ENCODE measurements at regions not wholly inside any gene's neighbourhood (a gene's known extent, or its start where the extent isn't known, plus 50 kb on each side); places are given as distances from the start of the nearest gene placed in this dataset.
"Not testable (repeated sequence)": the region's sequence is repeated elsewhere in the genome, so short reads cannot be mapped to it uniquely, and the experiment has no call there.

DNA sequence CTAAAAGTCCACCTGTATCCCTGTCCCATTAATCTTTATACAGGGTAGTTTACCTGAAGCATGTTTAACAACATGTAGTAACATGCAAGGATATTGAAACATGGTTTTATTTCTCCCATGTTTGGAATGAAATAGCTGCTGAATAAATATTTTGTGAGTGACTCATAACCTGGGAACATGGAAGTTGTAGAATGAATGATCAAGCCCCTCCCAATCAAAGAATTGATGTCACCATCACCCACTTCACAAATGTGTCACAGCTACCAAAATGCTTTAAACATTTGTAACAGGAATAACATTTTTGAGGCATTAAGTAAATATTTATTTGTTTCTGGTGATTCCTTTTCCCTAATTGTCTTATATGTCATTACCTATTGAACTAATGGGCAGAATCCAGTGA lies 58.9 kb upstream of the TNFAIP3 start:
- Mint-ChIP-seq H3K36me3 (peaks cover 0 to 4% (median 0%) of the 10 kb centered on the region in 3 donors), H3K4me1 (peaks cover 18 to 26% of the 10 kb centered on the region in 2 donors), H3K27ac (peak overlapping the region in 2 of 6 donors; percentile 79 to 84), H3K27me3 (ENCODE audit: low read depth in 3 of 3) (peaks cover 0 to 6% (median 2%) of the 10 kb centered on the region in 3 donors), H3K4me3 (no peak overlapping the region), H3K9me3 (no peaks in the 10 kb centered on the region)
- DNase-seq = no peak

DNA sequence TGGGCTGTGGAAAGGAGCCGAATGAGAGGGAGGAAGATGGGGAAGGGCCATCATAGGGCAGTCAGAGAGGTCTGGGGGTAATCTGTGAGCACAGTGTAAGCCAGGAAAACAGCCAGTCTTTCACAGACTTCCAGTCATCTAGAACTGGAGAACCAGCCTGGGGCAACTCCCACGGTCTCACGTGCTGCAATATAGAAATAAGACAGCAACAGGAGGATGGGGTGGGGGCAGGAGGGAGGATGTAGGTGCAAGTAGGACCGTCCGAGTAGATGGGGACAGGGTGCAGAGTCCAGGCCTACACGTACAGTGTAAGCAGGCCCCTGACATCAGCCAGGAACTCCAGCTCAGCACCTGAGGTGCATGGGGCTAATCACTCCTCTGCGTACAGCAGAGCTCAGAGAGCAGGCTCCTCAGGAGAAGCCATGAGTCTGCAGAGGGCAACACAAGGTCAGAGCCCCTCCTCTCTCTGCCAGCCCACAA lies 58.2 kb upstream of the TNFAIP3 start:
- no peak for DNase-seq
- Mint-ChIP-seq H3K36me3 (no peaks in the 10 kb centered on the region), H3K4me1 (peaks cover 18 to 26% of the 10 kb centered on the region in 2 donors), H3K4me3 (no peak overlapping the region), H3K9me3 (no peaks in the 10 kb centered on the region), H3K27ac (peak overlapping the region in 4 of 6 donors; percentile 9 to 92 (median 52)), H3K27me3 (ENCODE audit: low read depth in 3 of 3) (peaks cover 0 to 6% (median 2%) of the 10 kb centered on the region in 3 donors)

DNA sequence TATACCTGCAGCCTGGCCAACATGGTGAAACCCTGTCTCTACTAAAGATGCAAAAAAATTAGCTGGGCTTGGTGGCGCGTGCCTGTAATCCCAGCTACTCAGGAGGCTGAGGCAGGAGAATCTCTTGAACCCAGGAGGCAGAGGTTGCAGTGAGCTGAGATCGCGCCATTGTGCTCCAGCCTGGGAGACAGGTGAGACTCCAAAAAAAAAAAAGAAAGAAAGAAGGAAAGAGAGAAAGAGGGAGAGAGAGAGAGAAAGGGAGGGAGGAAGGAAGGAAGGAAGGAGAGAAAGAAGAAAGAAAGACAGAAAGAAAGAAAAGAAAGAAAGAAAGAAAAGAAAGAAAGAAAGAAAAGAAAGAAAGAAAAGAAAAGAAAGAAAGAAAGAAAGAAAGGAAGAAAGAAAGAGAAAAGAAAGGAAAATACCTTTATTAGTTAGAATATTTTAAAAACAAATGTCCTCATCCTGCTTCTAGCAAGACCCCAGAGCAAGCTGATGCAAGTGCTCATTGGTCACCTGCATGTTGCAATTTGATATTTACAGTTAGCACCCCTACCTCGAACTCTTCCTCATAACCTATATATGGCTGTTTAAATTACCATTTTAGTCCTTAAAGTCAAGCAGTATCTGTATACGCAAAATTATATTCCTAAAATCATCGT lies 57.0 kb upstream of the TNFAIP3 start:
- Mint-ChIP-seq H3K4me3 (peak overlapping the region in 1 of 5 donors; percentile 3), H3K27ac (peak overlapping the region in 5 of 6 donors; percentile 81 to 96 (median 89)), H3K4me1 (peaks cover 19 to 26% of the 10 kb centered on the region in 2 donors)
- not testable (repeated sequence) for H3K27me3 Mint-ChIP-seq (ENCODE audit: low read depth in 3 of 3); H3K36me3 Mint-ChIP-seq; DNase-seq; H3K9me3 Mint-ChIP-seq

DNA sequence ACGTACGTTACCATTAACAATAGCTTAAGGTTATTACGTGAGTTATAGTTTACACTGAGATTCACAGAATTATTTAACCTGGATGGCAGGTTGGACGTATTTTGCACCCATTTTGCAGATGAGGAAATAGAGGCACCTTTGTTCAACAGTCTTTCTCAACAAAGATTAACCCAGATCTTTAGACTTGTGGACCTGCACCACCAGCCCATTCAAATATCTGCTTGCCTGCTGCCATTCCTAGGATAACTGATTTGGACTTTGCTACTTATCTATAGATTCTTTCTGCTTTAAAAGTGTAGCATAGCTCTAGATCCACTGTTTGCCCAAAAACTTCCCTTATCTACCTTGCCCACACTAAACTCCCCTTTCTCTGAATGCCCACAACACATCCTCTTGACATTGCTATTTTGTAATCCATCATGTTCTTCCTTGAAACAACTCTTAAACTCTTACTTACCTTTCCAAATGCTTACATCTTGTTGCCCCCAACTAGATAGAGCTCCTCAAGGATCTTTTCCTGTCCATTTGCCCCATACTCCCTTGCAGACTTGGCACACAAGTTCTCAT lies 56.4 kb upstream of the TNFAIP3 start:
- peaks cover 0 to 6% (median 2%) of the 10 kb centered on the region in 3 donors for H3K27me3 Mint-ChIP-seq (ENCODE audit: low read depth in 3 of 3)
- no peaks in the 10 kb centered on the region for H3K36me3 Mint-ChIP-seq
- H3K4me3 Mint-ChIP-seq = peak overlapping the region; percentile 51 to 73 (median 59)
- DNase-seq = no peak
- H3K9me3 Mint-ChIP-seq = no peaks in the 10 kb centered on the region
- H3K4me1 Mint-ChIP-seq = peaks cover 22 to 27% of the 10 kb centered on the region in 2 donors
- H3K27ac Mint-ChIP-seq = peak overlapping the region; percentile 80 to 96 (median 90)

DNA sequence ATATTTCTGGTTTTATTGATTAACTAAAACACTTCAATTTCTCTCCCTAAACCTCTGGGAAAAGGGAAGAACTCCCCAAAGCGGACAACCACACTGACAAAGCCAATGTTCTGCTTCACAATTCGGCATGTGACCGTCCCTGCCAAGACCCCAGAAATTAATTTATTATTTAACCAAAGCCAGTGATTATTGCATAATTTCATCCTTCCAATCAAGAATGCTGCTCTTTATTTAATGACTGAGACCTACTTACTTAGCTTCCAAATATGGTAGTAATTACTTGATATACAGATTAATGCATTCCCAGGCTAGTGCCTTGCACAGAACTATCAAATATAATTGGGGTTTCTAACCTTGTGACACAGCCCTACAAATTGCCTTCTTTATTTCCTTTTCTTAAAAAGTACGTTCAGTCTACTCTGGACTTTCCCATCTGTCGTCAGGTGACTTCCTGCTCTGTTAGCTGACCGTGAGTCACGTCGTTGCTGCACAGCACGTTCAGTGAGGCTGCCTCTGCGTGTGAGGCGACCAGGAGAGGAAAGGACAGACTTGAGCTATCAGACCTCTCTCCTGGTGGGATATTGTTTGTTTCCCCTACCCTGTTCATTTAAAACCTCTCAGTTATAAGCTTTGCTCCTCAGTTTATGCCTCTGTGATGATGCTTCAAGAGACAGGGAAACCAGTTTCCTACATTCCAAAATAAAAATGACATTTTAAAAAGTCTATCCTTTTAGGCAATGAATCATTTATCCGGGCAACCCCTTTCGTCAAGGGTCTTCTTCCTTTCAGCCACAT lies 55.7 kb upstream of the TNFAIP3 start:
- H3K9me3 Mint-ChIP-seq = no peaks in the 10 kb centered on the region
- peaks cover 29 to 34% of the 10 kb centered on the region in 2 donors for H3K4me1 Mint-ChIP-seq
- no peaks in the 10 kb centered on the region for H3K36me3 Mint-ChIP-seq

DNA sequence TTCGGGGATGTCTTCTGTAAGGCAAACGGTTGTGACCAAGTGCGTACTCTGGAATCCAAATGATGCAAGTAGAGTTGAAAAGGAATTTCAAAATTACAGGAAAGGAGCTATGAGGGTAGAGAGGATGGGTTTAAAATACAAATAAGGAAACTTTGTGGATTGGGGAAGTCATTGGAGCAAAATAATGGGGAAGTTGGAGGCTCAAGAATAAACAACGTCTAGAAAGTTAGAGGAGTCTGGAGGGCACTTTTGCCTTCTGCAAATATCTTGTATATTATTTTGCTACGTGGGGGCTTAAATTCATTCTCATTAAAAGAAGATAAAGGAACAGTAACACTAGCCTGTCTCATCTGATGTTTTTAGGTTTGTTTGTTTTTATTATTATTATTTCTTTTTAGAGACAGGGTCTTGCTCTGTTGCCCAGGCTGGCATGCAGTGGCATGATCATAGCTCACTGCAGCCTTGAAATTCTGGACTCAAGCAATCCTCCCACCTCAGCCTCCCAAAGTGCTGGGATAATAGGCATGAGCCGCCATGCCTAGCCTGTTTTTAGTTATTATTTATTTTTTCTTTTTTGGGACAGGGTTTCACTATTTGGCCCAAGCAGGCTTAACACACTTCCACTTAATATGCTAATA lies 55.0 kb upstream of the TNFAIP3 start:
- peaks cover 2 to 11% (median 2%) of the 10 kb centered on the region in 3 donors for H3K27me3 Mint-ChIP-seq (ENCODE audit: low read depth in 3 of 3)
- no peaks in the 10 kb centered on the region for H3K9me3 Mint-ChIP-seq
- no peaks in the 10 kb centered on the region for H3K36me3 Mint-ChIP-seq
- peak overlapping the region; percentile 51 to 73 (median 59) for H3K4me3 Mint-ChIP-seq
- H3K4me1 Mint-ChIP-seq = peaks cover 35 to 38% of the 10 kb centered on the region in 2 donors
- H3K27ac Mint-ChIP-seq = peak overlapping the region; percentile 80 to 96 (median 90)
- DNase-seq = no peak

More for the DNA sequence above, 55.7 kb upstream of the TNFAIP3 start:
- Mint-ChIP-seq H3K27me3 (ENCODE audit: low read depth in 3 of 3) (peaks cover 2 to 11% (median 2%) of the 10 kb centered on the region in 3 donors), H3K4me3 (peak overlapping the region; percentile 51 to 73 (median 59)), H3K27ac (peak overlapping the region; percentile 80 to 96 (median 90))
- peak; percentile 71 to 77 (median 77) for DNase-seq

DNA sequence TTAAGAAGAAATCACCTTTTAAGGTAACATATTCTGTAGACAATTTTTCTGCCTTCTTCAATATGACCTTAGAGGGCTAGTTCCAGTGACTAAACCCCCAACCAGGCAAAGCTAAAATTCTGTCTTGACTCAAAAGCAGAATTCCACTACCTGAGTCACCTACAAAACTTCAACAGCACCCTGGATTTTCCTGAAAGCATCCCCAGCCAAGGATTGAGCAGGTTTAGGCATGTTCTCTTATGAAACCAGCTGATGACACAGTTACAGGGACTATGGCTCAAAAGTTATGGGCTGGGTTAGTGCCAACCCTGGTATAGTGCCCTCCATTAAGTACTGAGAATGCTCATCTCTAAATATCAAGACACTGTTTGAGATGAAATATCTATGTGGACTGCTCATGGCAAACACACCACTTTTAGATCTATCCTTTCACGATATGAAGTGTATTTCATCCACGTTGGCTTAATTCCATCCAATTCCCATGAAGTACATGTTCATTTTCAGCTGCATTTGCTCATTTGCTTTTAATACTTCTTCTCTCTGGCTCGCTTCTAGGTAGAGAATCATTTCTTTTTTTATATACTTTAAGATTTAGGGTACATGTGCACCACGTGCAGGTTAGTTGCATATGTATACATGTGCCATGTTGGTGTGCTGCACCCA lies 53.6 kb upstream of the TNFAIP3 start:
- Mint-ChIP-seq H3K27ac (peak overlapping the region in 5 of 6 donors; percentile 26 to 92 (median 70)), H3K36me3 (no peaks in the 10 kb centered on the region), H3K4me1 (peaks cover 38 to 40% of the 10 kb centered on the region in 2 donors)

DNA sequence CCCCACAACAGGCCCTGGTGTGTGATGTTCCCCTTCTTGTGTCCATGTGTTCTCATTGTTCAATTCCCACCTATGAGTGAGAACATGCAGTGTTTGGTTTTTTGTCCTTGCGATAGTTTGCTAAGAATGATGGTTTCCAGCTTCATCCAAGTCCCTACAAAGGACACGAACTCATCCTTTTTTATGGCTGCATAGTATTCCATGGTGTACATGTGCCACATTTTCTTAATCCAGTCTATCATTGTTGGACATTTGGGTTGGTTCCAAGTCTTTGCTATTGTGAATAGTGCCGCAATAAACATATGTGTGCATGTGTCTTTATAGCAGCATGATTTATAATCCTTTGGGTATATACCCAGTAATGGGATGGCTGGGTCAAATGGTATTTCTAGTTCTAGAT lies 53.0 kb upstream of the TNFAIP3 start:
- not testable (repeated sequence) for H3K4me3 Mint-ChIP-seq; DNase-seq; H3K36me3 Mint-ChIP-seq; H3K9me3 Mint-ChIP-seq; H3K27me3 Mint-ChIP-seq (ENCODE audit: low read depth in 3 of 3)
- peak overlapping the region in 1 of 6 donors; percentile 74 for H3K27ac Mint-ChIP-seq
- H3K4me1 Mint-ChIP-seq = peaks cover 44 to 46% of the 10 kb centered on the region in 2 donors

More for the DNA sequence above, 53.6 kb upstream of the TNFAIP3 start:
- DNase-seq = no peak
- H3K9me3 Mint-ChIP-seq = no peaks in the 10 kb centered on the region
- H3K27me3 Mint-ChIP-seq (ENCODE audit: low read depth in 3 of 3) = peaks cover 2 to 9% (median 4%) of the 10 kb centered on the region in 3 donors
- H3K4me3 Mint-ChIP-seq = no peak overlapping the region

DNA sequence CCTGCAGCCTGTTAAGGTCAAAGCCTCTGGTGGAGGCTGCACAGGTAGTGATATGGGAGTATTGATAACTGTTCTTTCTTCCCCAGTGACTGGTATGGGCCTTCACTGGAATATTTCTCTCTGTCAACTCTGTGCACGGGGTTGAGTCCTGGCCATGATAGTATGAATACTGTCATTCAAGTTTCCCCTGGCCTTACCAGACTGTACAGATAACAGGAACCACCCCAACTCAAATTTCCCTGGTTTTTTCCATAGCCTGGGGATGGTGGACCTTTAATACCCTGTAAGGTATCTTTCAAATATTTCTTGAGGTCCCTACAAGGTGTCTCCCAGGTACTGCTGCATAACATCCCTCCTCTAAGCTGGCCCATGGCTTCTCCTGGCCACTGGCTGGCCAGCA lies 51.4 kb upstream of the TNFAIP3 start:
- H3K27me3 Mint-ChIP-seq (ENCODE audit: low read depth in 3 of 3) = peaks cover 1 to 11% (median 4%) of the 10 kb centered on the region in 3 donors
- H3K27ac Mint-ChIP-seq = peak overlapping the region; percentile 81 to 95 (median 90)
- no peaks in the 10 kb centered on the region for H3K36me3 Mint-ChIP-seq
- H3K4me1 Mint-ChIP-seq = peaks cover 58 to 60% of the 10 kb centered on the region in 2 donors
- no peaks in the 10 kb centered on the region for H3K9me3 Mint-ChIP-seq
- no peak for DNase-seq
- H3K4me3 Mint-ChIP-seq = peak overlapping the region; percentile 58 to 82 (median 64)

DNA sequence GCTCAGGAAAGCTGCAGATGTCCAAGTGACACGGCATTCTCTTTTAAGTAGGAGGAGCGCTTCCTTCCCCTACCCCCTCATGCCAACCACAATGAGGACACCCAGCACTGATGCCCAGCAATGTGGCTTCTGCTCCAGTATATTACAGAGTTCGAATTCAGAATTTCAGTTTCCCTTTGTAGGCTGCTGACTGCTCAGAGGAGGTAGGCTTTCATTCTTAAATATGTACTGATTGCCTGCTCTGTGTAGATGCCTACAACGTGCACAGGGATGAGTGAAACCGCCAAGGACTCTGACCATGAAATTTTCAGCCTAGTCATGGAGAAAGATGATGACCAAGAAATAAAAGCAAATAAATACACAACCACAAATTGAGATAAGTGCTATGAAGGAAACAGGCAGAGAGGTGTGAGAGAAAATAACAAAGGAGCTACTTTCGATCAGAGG lies 50.9 kb upstream of the TNFAIP3 start:
- Mint-ChIP-seq H3K27me3 (ENCODE audit: low read depth in 3 of 3) (peaks cover 0 to 11% (median 4%) of the 10 kb centered on the region in 3 donors), H3K4me3 (peak overlapping the region; percentile 58 to 82 (median 64)), H3K4me1 (peaks cover 57 to 60% of the 10 kb centered on the region in 2 donors), H3K9me3 (no peaks in the 10 kb centered on the region), H3K36me3 (no peaks in the 10 kb centered on the region), H3K27ac (peak overlapping the region; percentile 81 to 95 (median 90))
- peak; percentile 54 to 66 (median 56) for DNase-seq

DNA sequence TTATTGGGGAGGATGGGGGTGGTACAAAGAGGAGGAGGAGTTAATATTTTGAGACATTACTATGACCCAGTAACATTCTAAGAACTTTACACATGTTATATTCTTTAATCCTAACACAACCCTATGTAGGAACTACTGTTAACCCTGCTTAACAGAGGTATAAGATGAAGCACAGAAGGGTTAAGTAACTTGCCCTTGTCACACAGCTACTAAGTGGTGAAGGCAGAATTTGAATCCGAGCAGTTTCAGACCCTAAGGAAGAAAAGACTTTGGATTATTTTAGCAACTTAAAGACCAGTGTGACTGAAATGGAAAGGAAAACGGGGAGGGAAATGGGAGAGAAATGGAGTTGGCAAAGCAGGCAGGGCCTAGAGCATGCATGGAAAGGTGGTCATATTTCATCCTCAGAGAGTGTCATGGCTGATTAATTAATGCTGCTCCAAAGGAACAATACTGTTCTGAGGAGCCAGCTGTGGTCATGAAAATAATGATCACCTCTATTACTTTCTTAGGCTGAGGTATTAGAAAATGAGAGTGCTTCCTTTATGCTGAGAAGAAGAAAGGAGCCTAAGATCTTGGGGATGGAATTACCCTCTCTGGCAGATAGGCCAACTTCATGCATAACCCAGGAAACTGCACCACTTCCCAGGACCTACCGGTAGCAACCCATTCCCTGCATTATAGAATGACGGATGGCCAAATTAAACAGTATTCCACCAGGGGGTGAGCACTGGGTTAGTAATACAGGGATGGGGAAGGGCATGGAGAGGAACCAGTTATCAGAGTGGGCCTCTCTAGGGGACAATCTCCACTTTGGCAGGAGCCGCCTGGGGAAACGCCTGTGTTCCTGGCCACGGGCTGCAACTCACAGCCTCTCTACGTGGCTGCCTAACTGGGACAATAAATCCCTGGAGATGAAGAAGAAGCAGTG lies 50.1 kb upstream of the TNFAIP3 start:
- DNase-seq = no peak
- H3K9me3 Mint-ChIP-seq = no peaks in the 10 kb centered on the region
- peaks cover 0 to 7% (median 4%) of the 10 kb centered on the region in 3 donors for H3K27me3 Mint-ChIP-seq (ENCODE audit: low read depth in 3 of 3)
- H3K4me3 Mint-ChIP-seq = peak overlapping the region in 3 of 5 donors; percentile 58 to 82 (median 74)
- peak overlapping the region; percentile 81 to 95 (median 90) for H3K27ac Mint-ChIP-seq
- no peaks in the 10 kb centered on the region for H3K36me3 Mint-ChIP-seq
- peaks cover 57 to 60% of the 10 kb centered on the region in 2 donors for H3K4me1 Mint-ChIP-seq
